NK-92 (cell line): ENCODE measurements at regions not wholly inside any gene's neighbourhood (a gene's known extent, or its start where the extent isn't known, plus 50 kb on each side); places are given as distances from the start of the nearest gene placed in this dataset.
"Not testable (repeated sequence)": the region's sequence is repeated elsewhere in the genome, so short reads cannot be mapped to it uniquely, and the experiment has no call there.

ENCODE experiments used
- DNase-seq: peaks from one replicate; lab custom pipeline; 2025; ENCODE audit not compliant: unreplicated experiment; lab: John Stamatoyannopoulos, UW

DNA sequence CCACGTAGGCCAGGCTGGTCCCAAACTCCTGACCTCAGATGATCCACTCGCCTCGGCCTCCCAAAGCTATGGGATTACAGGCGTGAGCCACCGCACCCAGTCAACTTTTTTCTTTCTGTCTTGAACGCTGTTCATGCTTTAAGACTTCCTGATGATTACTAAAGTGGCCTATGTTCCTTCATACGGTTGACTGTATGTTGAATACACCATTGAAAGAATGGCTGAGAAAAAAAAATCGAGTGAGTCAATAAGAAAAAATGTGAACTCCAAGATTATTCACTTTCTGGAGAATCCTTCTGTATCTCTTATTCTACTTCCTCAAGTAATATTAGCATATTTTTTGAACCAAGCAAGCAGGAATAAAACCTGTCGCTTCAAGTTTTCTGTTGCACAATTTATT lies 955.0 kb downstream of the GATA3 start:
- no peak for DNase-seq

DNA sequence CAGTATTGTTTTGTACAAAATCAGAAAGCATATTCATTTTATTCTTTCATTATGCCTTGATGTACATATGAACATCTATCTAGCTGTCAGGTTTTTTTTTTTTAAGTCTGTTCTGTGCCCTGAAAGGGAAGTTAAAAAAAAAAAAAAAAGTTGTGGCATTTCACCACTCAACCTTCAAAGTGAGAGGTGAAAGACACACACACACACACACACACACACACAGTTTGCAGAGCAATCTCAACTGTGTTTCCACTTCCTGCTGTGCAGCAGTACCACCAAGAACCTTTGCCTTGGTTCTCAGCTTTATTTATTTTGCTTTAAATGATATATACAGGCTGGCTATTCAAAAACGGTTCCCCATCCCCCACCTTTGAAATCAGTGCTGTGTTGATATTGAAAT lies 955.6 kb downstream of the GATA3 start:
- DNase-seq: no peak

DNA sequence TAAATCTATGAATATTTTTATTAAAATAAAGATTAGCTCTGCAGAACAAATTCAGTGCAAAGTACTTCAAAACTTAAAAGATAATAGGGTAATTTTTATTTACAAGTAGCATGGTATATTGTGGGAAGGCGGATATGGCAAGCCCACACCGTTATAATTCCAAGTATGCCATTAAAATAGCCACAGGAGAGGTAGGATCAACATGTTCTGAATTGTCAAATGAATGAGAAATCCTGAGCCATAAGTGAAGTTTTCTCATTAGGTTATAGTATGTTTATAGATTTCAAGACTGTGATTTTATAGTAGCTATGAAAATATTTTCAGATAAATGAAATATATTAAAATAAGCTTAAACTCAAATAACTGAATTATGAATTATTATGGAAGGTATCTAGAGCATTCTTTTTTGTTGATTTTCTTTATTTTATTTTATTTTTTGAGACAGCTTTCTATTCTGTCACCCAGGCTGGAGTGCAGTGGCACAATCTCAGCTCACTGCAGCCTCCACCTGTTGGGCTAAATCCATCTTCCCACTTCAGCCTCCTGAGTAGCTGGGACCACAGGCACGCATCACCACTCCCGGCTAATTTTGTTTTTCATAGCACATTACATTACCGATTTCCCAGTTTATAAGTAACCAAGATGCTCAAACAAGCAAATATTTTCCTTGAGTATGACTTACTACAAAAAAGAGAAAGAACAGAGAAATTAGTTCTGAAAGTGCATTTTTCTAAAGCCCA lies 956.6 kb downstream of the GATA3 start:
- no peak for DNase-seq

DNA sequence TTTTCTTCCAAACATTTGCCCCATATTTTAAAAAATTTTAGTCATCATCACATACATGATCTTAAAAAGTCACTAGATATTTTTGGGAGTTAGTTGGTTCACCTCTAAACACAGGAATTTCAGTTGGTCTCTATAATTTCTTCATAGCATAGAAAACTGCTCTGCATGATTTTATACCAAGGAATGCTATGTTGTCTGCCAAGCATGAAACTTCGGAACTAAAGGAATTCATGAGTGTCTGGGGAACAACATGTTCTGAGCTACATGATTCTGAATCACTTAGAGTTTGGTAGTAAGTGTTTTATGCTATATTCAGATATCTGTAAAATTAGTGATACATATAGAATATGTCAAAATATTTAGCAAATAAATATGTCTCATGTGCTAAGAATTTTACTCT lies 957.8 kb downstream of the GATA3 start:
- no peak for DNase-seq

DNA sequence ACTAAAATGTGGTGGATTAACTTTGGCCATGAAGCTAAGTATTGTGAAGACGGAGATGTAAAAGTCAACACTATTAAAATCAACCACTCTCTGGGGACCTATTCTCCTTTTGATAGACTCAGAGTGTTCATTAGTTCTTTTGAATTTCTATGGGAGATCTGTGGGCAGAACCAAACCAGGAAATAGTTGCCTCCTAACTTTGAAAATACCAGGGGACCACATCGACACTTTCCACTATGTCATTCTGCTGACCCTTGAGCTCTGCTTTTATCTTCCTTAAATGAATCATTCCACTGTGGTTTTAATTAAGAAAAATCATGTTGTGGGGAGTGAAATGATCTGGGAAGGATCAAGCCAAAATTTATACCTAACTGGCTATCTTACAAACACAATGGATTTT lies 960.5 kb downstream of the GATA3 start:
- no peak for DNase-seq

DNA sequence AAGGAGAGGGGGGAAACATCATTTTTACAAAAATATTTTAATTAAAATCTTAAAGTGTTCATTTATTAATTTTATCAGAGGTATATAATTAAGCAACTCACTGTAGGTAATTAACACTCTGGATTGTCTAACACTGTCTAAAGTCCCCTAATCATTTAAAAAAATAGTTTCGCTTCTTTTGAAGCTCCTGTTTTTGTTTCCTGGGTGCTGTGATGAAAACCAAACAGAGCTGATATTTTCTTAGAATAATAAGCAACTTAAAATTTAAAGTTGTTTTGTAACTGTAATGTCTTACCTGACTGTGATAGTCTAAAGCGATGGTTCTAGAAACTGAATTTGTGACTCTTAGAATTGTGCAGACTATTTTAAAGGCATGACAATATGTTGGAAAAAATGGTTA lies 961.0 kb downstream of the GATA3 start:
- DNase-seq: no peak

DNA sequence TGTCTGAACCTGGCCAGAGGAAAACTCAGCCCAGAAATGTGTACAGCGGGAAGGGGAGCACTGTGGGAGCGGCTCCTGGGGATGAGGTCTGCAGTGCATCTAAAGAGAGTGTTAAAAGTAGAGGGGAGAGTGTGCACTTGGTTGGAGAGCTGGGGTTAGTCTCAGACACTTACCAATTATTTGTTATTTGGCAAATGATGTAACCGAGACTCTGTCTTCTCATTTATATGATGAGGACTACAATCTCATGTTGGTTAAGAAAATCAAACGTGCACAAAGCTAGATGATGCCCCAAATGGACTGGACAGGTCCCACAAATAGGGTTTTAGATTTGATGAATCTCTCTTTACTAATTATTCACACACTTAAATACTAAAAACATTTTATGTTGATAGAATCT lies 962.4 kb downstream of the GATA3 start:
- DNase-seq: no peak

DNA sequence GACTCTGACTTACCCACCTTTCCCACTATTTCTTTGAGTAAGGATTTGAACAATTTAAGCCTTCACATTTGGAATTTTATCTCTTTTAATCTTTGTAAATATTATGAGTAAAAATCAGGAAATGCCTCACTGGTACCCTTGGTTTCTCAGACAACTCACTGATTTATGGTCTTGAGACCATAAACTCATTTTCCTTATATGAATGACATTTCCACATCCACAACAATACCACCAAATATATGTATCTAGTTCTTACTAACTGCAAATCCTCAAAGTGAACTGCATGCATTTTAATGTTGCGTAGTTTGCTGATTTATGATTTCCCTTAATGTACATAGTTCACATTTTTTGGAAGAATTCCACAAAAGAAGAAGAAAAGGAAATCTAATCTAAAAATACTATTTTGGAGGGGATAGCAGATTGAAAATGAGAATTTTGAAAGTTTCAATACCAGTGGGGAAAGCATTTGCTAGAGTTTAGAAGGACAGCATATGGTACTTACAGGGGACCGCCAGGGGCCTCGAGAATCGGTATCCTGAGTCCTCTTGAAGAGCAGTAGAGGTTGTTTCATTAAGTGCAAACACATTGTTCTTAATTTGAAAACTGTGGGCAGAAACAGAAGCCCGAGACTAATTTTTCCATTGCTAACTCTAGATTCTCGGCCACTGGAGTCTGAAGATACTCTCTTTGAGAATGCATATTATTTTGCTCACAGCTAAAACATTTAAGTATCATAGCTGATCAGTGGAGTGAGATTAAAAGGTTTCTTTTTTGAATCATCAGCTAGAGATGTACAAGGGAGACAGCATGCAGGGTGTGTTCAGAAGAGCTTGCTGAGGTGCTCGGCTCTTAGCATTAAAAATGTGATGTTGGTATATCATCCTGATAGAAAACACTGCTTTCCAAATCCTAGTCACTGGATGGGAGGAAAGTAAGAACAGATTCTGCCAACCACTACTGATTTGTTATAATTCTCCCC lies 964.0 kb downstream of the GATA3 start:
- DNase-seq: no peak

DNA sequence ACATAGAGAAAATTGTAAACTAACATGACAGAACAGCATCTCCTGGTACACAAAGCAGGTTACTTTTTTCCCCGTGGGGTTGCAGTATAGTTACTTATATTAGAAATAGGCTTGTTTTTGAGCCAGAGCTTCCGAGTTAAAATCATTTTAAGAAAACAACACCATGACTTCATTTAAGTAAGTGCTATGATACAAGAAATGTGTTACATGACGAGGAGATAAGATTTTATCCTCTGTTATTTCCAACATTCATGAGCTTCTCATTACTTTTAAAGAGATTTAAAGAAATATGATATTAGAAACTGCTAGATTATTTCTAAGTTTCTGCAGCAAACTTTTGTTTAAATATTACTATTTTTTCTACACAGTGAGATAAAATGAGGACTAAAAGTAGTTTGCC lies 968.7 kb downstream of the GATA3 start:
- DNase-seq: no peak

DNA sequence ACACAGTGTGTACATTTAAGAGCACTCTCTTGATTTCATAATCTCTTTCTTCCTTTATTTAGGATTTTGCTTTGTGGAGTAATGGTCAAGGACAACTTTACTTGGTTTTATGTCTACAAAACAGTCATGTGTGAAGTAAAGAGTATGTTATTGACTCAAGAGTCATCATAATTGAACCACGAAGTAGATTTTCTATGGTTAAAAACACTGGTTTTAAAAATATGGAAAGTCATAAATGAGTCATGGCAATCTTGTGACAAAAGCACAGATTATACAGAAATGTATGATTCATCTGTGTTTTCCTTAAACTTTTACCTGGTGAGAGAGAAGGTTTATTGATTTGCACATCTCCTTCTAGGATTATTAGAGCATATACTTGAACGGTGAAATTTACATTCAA lies 969.7 kb downstream of the GATA3 start:
- DNase-seq: no peak

DNA sequence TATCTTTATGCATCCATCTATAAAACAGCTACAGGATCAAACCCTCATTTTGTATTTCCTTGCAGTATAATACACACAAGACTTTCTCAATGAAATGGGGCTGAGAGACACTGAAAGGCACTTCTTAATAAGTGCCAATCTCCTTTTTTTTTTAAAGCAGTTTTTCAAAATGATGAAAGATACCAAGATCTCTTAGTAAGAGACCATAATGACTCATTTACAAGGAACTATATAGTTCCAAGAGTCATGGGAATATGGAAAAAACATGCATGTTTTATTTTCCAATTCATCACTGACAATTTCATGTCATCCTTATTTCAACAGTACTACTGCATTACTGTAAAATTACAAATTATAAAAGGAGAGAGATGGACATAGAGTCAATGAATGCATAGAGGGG lies 973.7 kb downstream of the GATA3 start:
- DNase-seq: no peak

DNA sequence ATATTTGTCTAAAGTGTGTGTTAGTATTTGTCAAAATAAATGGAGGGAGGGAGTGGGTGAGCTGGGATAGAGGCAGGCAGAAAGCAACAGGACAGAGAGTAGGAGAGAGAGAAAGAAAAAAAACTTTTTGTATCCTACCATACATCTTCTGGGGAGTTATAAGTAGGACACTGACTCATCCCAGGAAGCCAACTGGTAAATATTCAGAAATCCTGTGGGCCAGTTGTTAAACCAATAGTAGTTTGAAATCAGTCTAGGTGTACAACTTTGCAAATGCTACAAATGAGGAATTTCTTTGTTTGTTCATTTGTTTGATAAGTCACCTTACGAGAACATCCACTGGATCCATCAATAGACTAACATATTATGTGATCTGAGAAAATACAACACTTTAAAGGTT lies 980.9 kb downstream of the GATA3 start:
- DNase-seq: no peak

DNA sequence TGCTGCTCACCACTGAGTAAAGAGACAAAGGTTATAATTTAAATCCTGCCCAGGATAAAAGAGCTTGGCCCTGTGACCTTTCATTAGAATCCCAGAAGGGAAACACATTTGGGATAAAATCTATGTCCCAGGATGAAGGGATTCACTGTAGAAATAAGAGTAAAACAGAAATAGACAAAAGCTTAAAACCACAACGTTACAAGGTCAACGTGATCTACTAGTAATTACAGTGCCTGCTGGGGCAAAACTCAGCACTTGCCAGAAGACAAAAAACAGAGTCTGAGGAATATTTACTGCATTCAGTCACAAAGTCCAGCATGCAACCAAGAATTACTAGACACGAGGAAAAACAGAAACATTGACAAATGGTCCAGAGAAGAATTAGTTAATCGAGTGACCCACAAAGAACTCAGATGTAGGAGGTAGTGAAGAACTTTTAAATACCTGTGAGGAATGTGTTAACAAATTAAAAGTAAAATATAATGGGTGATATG lies 982.3 kb downstream of the GATA3 start:
- no peak for DNase-seq

DNA sequence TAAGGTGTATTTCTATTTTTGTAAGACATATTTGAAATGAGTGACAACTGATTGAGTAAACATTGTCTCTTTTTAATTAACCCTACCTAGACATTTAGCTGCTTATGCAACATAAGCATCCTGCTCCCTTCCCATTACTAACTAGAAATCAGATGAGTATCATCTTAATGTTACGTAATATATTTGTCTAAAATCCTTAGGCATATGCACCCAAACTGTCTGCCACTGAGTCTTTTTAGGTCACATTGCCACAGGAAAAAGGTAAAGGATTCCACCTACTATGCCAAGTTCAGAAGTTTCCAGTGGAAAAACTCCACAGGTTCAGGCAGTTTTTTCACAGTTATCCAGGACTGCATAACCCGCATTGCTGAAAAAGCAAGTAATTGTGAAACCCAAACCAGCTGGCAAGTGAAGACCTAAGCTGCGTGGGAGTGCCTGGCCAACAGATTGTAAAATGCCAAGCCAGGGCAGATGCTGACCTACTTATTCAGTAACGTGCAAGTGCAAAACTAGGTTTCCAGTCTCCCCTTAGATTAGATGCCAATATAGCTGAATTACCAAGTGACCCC lies 983.7 kb downstream of the GATA3 start:
- DNase-seq: no peak

DNA sequence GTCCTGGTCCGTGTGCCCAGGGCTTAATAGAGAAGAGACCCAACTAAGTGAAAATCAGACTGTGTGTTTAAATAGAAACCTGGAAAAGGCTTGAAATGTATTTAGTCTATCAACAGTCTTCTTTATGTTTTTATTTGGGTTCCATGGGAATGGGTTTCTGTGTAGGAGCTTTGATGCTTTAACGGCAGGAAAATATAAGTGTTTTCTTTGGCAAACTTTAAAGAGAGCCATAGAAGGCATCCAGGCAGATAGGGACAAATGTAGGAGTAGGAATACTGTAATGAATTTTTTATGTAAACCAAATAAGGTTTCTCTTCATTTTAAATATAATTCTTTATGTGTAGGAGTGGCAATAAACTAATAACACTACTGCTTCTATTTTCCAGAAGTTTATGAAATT lies 989.0 kb downstream of the GATA3 start:
- no peak for DNase-seq

DNA sequence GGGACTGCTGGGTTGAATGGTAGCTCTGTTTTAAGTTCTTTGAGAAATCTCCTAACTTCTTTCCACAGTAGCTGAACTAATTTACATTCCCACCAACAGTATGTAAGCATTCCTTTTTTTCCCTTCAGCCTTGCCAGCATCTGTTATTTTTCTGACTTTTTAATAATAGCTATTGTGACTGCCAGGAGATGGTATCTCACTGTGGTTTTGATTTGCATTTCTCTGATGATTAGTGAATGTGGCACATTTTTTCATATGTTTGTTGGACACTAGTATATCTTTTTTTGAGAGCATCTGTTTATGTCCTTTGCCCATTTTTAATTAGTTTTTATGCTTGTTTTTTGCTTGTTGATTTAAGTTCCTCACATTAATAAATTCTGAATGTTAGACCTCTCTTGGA lies 990.8 kb downstream of the GATA3 start:
- DNase-seq: no peak

DNA sequence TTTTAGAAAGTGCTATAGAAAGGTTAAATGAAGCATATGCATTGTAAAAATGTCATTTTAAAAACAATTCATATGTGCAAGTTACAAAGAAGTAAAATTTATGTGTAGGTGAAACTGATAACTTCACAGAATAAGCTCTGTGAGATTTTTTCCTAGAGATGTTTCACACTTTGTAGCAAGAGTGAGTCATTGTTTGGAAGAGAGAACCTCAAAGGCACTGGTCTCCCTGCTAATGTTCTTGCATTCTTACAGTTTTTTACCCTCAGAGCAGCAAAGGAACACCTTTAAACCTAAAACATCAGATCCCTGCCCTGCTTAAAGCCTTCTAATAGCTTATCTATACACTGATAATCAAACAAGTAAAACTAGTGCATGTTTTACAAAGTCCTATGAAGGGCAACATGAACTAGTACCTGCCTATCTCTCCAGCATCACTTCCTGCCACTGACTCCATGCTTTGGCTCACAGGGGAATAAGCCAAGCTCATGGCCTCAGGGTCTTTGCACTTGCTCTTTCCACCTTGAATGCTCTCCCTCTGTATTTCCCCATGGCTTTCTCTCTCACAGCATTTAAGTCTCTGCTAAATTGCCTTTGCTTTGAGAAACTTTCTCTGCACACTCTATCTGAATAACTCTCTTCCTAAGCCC lies 997.0 kb downstream of the GATA3 start:
- no peak for DNase-seq

DNA sequence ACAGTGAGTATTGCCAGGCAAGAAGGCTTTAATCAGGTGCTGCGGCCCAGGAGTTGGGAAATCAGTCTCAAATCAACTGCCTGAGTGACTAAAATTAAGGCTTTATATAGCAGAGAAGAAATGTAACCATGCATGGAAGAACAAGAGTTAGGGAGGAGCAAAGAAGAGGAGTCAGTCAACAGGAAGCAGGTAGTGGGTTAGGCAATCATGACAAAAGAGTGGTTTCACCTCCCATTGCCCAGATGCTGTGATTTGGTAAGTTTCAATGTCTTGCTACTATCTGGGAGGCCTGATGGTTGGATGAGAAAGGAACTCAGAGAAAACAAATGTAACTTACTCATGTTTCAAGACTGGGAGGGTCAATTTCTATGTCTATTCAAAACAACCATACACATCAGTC lies 998.3 kb downstream of the GATA3 start:
- DNase-seq: no peak

DNA sequence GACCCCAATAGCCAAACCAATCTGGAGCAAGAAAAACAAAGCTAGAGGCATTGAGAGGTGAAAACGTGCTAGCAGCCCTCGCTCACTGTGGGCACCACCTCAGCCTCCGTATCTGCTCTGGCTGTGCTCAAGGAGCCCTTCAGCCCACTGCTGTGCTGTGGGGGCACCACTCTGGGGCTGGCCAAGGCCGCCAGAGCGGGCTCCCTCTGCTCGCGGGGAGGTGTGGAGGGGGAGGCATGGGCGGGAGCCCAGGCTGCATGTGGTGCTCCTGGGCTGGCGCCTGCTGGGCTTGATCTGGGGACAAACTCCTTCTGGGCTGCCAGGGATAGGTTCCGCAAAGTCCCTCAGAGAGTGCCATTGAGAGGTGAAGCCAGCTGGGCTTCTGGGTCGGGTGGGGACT lies 1002.0 kb downstream of the GATA3 start:
- no peak for DNase-seq

DNA sequence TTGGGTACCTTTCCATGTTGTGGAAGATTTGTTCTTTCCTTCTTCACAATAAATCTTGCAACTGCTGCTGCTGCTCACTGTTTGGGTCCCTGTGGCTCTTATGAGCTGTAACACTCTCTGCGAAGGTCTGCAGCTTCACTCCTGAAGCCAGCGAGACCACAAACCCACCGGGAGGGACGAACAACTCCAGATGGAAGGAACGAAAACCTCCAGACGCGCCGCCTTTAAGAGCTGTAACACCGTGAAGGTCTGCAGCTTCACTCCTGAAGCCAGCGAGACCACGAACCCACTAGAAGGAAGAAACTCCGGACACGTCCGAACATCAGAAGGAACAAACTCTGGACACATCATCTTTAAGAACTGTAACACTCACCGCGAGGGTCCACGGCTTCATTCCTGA lies 1002.8 kb downstream of the GATA3 start:
- not testable (repeated sequence) for DNase-seq

DNA sequence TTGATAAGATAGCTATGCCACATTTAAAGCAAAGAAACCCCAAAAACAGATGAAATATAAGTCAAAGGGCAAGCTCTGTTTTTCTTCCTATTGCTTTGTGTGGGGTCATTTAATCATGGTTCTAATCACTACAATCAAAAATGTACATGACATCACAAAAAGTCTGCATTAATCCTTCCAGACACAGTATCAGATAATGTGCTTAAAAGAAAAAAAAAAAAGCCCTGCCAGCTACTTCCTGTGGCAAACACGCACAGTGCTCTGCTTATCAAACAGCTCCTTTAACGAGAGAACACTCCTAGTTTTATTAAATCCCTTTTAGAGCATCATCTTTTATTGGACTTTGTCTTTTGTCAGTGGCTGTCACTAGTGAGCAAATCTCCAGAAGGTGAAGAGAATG lies 1005.8 kb downstream of the GATA3 start:
- DNase-seq: no peak
